H9 (cell line): ENCODE measurements at regions not wholly inside any gene's neighbourhood (a gene's known extent, or its start where the extent isn't known, plus 50 kb on each side); places are given as distances from the start of the nearest gene placed in this dataset.

Source experiments
- DNase-seq: peaks from one replicate; pipeline ENCODE4 v3.0.0-alpha.2; 2017
- H2AFZ ChIP-seq: one replicate; pipeline ENCODE4 v1.6.1; 2013; ENCODE audit warnings: mild to moderate bottlenecking, low read length, control low read depth, moderate library complexity
- H2AK5ac ChIP-seq: 2 replicates; pipeline ENCODE4 v1.6.1; 2013; ENCODE audit warnings: low read length, control low read depth, mixed read lengths; ENCODE audit not compliant: insufficient read length
- H2BK120ac ChIP-seq: one replicate; pipeline ENCODE4 v1.6.1; 2013; ENCODE audit warnings: low read depth, mild to moderate bottlenecking, low read length, control low read depth, inconsistent platforms; ENCODE audit not compliant: poor library complexity, severe bottlenecking
- H2BK12ac ChIP-seq: 2 replicates; pipeline ENCODE4 v1.6.1; 2013; ENCODE audit warnings: low read length, control low read depth, mixed read lengths, low read depth; ENCODE audit not compliant: insufficient read length
- H2BK15ac ChIP-seq: 2 replicates; pipeline ENCODE4 v1.6.1; 2013; ENCODE audit warnings: low read depth, low read length, control low read depth
- H2BK20ac ChIP-seq: one replicate; pipeline ENCODE4 v1.6.1; 2013; ENCODE audit warnings: low read depth, mild to moderate bottlenecking, low read length, control low read depth, inconsistent platforms; ENCODE audit not compliant: poor library complexity, severe bottlenecking
- H2BK5ac ChIP-seq: 2 replicates; pipeline ENCODE4 v1.6.1; 2013; ENCODE audit warnings: low read length, control low read depth, mixed read lengths; ENCODE audit not compliant: insufficient read length
- H3K14ac ChIP-seq: 2 replicates; pipeline ENCODE4 v1.6.1; 2013; ENCODE audit warnings: low read length, control low read depth; ENCODE audit not compliant: insufficient read depth
- H3K18ac ChIP-seq: 2 replicates; pipeline ENCODE4 v1.6.1; 2013; ENCODE audit warnings: low read depth, mild to moderate bottlenecking, mixed read lengths, low read length, control low read depth; ENCODE audit not compliant: insufficient read length
- H3K23ac ChIP-seq: 2 replicates; pipeline ENCODE4 v1.6.1; 2013; ENCODE audit warnings: low read length, control low read depth, mixed read lengths, low read depth; ENCODE audit not compliant: insufficient read length
- H3K23me2 ChIP-seq: 2 replicates; pipeline ENCODE4 v1.6.1; 2013; ENCODE audit warnings: low read depth, mild to moderate bottlenecking, mixed read lengths, low read length, control low read depth; ENCODE audit not compliant: insufficient read length, poor library complexity, severe bottlenecking
- H3K27ac ChIP-seq: 2 replicates; pipeline ENCODE4 v1.5.1; 2013; ENCODE audit warnings: low read length, control low read depth, mixed read lengths, low read depth; ENCODE audit not compliant: insufficient read length
- H3K27me3 ChIP-seq: 2 replicates; pipeline ENCODE4 v1.6.1; 2013; ENCODE audit warnings: low read length, control low read depth, inconsistent platforms; ENCODE audit not compliant: insufficient read depth
- H3K4ac ChIP-seq: 2 replicates; pipeline ENCODE4 v1.6.1; 2013; ENCODE audit warnings: low read depth, mild to moderate bottlenecking, control low read depth, inconsistent platforms, low read length, moderate library complexity
- H3K4me1 ChIP-seq: 2 replicates; pipeline ENCODE4 v1.6.1; 2013; ENCODE audit warnings: low read length, control low read depth, inconsistent platforms; ENCODE audit not compliant: insufficient read depth
- H3K4me2 ChIP-seq: 2 replicates; pipeline ENCODE4 v1.6.1; 2013; ENCODE audit warnings: low read length, control low read depth, mixed read lengths; ENCODE audit not compliant: insufficient read length, insufficient read depth
- H3K56ac ChIP-seq: 2 replicates; pipeline ENCODE4 v1.6.1; 2013; ENCODE audit warnings: low read depth, mild to moderate bottlenecking, mixed read lengths, low read length, control low read depth; ENCODE audit not compliant: insufficient read length
- H3K79me1 ChIP-seq: 2 replicates; pipeline ENCODE4 v1.6.1; 2013; ENCODE audit warnings: low read depth, mild to moderate bottlenecking, moderate library complexity, low read length, control low read depth, inconsistent platforms; ENCODE audit not compliant: insufficient read depth, poor library complexity, severe bottlenecking
- H3K79me2 ChIP-seq: 2 replicates; pipeline ENCODE4 v1.6.1; 2013; ENCODE audit warnings: low read length, control low read depth, inconsistent platforms; ENCODE audit not compliant: insufficient read depth
- H3K9ac ChIP-seq: 2 replicates; pipeline ENCODE4 v1.6.1; 2013; ENCODE audit warnings: low read length, control low read depth, mixed read lengths; ENCODE audit not compliant: insufficient read length; ENCODE audit errors: extremely low read depth
- H3K9me3 ChIP-seq: one replicate; pipeline ENCODE4 v1.6.1; 2013; ENCODE audit warnings: low read depth, low read length, inconsistent platforms; ENCODE audit not compliant: control insufficient read depth
- H3T11ph ChIP-seq: one replicate; pipeline ENCODE4 v1.6.1; 2013; ENCODE audit warnings: mild to moderate bottlenecking, low read length, control low read depth, inconsistent platforms
- H4K20me1 ChIP-seq: one replicate; pipeline ENCODE4 v1.6.1; 2013; ENCODE audit not compliant: control insufficient read depth, insufficient read length, insufficient read depth
- H4K5ac ChIP-seq: 2 replicates; pipeline ENCODE4 v1.6.1; 2013; ENCODE audit warnings: low read depth, mild to moderate bottlenecking, mixed read lengths, low read length, control low read depth; ENCODE audit not compliant: insufficient read length
- H4K8ac ChIP-seq: replicated peaks from 2 replicates; pipeline ENCODE4 v1.6.1; 2013; ENCODE audit warnings: low read length, control low read depth, mixed read lengths, low read depth; ENCODE audit not compliant: insufficient read length
- H4K91ac ChIP-seq: 2 replicates; pipeline ENCODE4 v1.6.1; 2013; ENCODE audit warnings: low read depth, mild to moderate bottlenecking, moderate library complexity, mixed read lengths, low read length, control low read depth; ENCODE audit not compliant: insufficient read length
- H3K27ac Mint-ChIP-seq, 3 experiments: 2 replicates in 2 of 3; 3 replicates in 1 of 3; pipeline ENCODE4 v1.8.0; 2020 to 2021; ENCODE audit warnings: mixed read lengths in 3 of 3, mild to moderate bottlenecking in 1 of 3, moderate library complexity in 1 of 3
- H3K27me3 Mint-ChIP-seq: 2 replicates; pipeline ENCODE4 v1.8.0; 2021; ENCODE audit warnings: low read depth, mild to moderate bottlenecking, moderate library complexity, mixed read lengths
- H3K36me3 Mint-ChIP-seq, 3 experiments: 2 replicates in 2 of 3; 3 replicates in 1 of 3; pipeline ENCODE4 v1.8.0; 2020 to 2021; ENCODE audit warnings: low read depth in 3 of 3, mixed read lengths in 3 of 3; ENCODE audit not compliant: insufficient read depth in 1 of 3
- H3K4me1 Mint-ChIP-seq, 2 experiments: 2 replicates each; pipeline ENCODE4 v1.8.0; 2020; ENCODE audit warnings: mixed read lengths in 2 of 2
- H3K4me3 Mint-ChIP-seq, 2 experiments: 2 replicates in 1 of 2; 3 replicates in 1 of 2; pipeline ENCODE4 v1.8.0; 2020 to 2021; ENCODE audit warnings: mild to moderate bottlenecking in 2 of 2, mixed read lengths in 2 of 2, moderate library complexity in 1 of 2
- H3K9me3 Mint-ChIP-seq, 2 experiments: 2 replicates in 1 of 2; 3 replicates in 1 of 2; pipeline ENCODE4 v1.8.0; 2020; ENCODE audit warnings: mild to moderate bottlenecking in 2 of 2, mixed read lengths in 2 of 2, moderate library complexity in 1 of 2
- CTCF ChIP-seq: fragments of 200-600 bp; sonication (generic); conservative IDR thresholded peaks from 3 replicates; pipeline ENCODE4 v1.8.0; 2021; ENCODE audit warnings: antibody characterized with exemption, mild to moderate bottlenecking
- WGBS: extraction: QIAGEN DNeasy Blood & Tissue Kit; methylation state at CpG from one replicate; pipeline ENCODE4 v1.1.7; 2013; ENCODE audit warnings: missing lambda C conversion rate, low lambda C conversion rate, mixed read lengths; ENCODE audit not compliant: insufficient read length; ENCODE audit errors: extremely low coverage; 5-methylcytosine and 5-hydroxymethylcytosine counted together

DNA sequence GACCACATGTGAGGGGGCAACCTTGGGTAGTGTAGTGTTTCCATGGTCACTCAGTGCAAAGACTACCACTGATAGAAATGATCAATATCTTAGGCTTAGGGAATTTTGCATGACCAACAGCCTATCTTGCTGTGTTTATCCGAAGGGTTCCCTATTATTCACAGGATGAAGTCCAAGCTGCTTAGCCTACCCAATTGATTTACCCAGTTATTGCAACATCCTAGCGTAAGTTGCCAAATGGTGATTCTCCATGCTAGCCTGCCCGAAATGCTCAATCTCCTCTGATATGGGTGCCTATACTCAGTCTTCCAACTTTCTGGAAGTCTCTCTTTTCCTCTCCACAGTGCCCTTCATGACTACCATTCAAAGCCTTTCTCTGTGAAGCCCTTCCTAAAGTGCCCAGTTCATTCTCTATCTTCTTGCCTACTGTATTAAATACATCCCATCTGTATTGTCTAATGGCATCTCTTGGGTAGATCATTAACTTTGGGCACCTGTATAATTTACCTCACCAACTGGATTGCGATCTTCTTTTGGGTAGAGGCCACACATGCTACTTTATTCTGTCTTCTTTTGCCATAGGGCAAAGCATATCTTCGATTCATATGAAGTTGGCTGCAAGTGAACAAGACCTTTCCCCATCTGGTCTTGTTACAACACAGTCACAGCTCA lies 240.5 kb downstream of the CLIC5 start:
- Histone ChIP-seq H3K27me3 (no peaks in the 10 kb centered on the region), H2BK120ac (no peak overlapping the region), H3K4me1 (no peaks in the 10 kb centered on the region), H3T11ph (no peak overlapping the region), H4K91ac (no peak overlapping the region), H3K18ac (no peak overlapping the region), H3K23me2 (no peaks in the 10 kb centered on the region), H2BK15ac (no peak overlapping the region), H3K27ac (no peak overlapping the region), H3K9me3 (no peaks in the 10 kb centered on the region), H4K8ac (no peak overlapping the region), H4K20me1 (no peaks in the 10 kb centered on the region), H2BK5ac (no peak overlapping the region), H2AFZ (no peak overlapping the region), H3K4me2 (no peak overlapping the region), H3K56ac (no peak overlapping the region), H2AK5ac (no peak overlapping the region), H2BK12ac (no peak overlapping the region), H3K79me1 (no peaks in the 10 kb centered on the region), H4K5ac (no peak overlapping the region), H3K4ac (no peak overlapping the region), H3K9ac (no peak overlapping the region), H3K14ac (no peak overlapping the region), H2BK20ac (no peak overlapping the region), H3K79me2 (no peaks in the 10 kb centered on the region), H3K23ac (no peak overlapping the region)
- no peak for TF ChIP-seq CTCF
- peaks cover 1% of the 10 kb centered on the region; the same call in 1 of the 2 replicates for H3K27me3 Mint-ChIP-seq
- no peaks in the 10 kb centered on the region for H3K36me3 Mint-ChIP-seq
- no peak overlapping the region for H3K4me3 Mint-ChIP-seq
- no peaks in the 10 kb centered on the region for H3K9me3 Mint-ChIP-seq
- H3K4me1 Mint-ChIP-seq: no peaks in the 10 kb centered on the region
- no CpG with 5 or more reads among the region's 5 CpGs for WGBS
- H3K27ac Mint-ChIP-seq: no peak overlapping the region
- no peak for DNase-seq
